SKM-1 (cell line): ENCODE measurements at regions not wholly inside any gene's neighbourhood (a gene's known extent, or its start where the extent isn't known, plus 50 kb on each side); places are given as distances from the start of the nearest gene placed in this dataset.

Source experiments
- DNase-seq: peaks from one replicate; lab custom pipeline; 2025; ENCODE audit not compliant: unreplicated experiment; lab: John Stamatoyannopoulos, UW

DNA sequence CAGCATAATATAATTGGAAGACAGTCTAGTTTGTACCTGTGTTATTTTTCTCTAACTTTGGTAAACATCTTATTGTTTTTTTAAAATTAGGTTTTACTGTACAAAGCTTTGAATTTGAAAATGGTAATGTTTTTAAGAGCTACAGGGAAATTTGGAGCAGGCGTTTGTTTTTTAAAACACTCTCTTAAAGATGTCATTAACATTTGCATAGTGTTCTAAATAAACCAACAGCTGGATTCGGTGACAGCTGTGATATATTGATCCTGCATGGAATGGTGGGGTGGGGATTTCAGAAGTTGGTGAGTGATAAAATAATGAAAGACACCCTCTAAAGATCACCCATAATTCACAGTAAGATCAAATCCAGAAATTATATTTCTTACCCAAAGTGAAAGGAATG lies 97.9 kb upstream of the PRL start:
- no peak for DNase-seq

DNA sequence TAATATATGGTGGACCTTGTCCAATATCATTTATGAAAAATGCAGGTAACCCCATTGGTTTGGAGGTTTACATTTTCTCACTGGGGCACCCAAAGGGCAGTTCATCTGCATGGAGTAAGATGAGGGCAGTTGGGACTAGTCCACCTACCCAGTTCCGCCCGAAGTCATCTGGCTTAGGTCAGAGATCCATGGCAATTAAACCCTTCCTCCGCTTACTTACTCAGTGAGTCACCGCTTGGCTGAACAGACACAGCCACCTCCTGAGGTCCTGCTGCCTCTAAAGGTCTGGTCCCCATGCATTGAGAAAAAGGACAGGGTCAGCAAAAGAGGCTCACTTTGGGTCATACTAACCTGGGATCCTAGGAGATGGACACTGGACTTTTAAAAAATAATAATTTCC lies 102.9 kb upstream of the PRL start:
- DNase-seq, result no peak

DNA sequence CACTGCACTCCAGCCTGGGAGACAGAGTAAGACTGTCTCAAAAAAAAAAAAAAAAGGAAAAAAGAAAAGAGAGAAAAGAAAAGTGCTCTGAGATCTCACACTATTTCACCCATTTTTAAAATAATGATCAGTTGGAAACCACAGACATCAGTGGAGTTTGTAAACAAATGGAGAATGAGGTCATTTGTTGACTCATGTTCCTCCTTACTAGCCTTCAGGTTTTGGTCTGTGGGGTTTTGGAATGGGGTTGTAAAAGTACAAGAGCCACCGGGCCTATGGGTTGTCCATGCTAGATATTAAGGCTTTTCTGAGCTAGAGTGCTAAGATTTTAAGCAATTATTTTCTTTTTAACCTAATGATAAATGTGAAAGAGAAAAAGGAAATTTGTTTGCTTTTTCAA lies 104.4 kb upstream of the PRL start:
- DNase-seq, result no peak

DNA sequence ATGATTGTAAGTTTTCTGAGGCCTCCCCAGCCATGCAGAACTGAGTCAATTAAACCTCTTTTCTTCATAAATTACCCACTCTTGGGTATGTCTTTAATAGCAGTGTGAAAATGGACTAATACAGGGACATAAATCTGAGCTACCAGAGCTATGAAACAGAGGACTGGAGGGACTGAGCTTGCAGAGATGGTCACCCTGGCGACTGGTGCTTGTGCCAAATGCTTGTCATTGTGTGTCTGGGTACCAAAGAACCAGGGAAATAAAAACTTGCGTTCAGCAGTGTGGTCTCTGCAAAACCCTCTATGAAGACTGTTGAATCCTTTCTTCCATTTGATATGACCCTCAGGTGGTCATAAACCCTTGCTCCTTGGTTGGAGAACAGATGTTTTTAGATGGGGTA lies 105.1 kb upstream of the PRL start:
- DNase-seq, result no peak

DNA sequence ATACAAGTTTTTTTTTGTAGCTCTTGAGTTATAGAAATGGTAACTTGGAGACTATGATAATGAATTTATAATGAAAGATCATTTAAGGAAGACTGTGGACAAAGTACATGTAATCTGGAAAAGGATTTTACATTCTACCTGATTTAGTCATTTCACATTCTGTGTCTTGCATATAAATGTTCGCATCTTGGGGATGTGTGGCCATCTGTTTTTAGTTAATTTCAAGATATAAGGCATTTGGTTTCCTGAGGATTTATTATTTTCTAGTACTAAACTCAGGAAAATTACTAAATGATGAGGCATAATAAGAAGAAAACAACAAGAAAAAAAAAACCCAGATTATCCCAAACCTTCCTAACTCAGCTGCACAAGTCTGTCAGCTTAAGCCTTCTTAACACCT lies 112.7 kb upstream of the PRL start:
- no peak for DNase-seq

DNA sequence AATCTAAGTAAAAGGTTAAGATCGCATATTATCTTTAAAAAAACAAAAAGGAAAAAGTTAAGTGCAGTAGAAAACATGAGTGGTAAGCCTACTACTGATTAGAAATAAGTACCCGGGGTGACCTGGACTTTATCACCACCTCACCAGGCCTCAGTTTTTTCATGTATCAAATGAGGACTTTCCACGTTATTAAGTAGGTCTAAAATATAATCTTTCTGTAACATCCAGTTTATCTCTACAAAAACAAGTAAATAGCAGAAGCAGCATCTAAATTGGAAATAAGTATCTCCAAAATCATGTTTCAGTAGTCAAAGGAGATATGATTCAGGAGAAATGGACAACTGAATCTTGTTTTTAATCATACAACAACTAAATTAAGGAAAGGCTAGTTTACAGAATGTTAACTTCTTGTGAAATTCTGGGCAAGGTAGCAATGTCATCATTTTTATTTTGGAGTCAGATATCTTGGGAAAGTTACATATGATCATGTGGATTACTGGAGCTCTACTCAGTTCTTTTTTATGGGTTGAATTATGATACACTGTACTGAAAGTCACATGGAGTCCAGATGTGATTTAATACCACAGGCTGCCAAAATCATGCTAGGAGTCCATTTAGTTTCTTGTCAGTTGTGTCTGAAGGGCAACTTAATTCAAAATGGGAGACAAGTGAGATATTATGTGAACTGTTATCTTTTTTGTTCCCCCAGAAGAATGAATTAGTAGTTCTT lies 114.7 kb upstream of the PRL start:
- DNase-seq, result no peak

DNA sequence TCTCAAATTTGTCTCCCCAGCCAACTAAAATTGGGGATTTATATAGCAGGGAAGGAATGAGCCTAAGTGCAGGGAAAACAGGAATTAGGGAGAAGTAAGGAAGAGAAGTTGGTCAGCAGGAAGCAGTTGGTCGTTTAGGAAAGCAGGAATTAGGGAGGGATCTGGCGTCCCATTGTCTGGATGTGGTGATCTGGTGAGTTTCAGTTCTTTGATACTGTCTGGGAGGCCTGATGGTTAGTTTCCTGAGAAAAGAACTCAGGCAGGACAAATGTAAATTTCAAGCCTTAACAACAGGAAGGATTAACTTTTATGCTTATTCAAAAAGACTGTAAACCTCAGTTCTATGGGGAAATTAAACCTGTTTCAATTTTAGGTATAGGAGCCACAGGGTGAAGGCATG lies 116.2 kb upstream of the PRL start:
- DNase-seq, result no peak

DNA sequence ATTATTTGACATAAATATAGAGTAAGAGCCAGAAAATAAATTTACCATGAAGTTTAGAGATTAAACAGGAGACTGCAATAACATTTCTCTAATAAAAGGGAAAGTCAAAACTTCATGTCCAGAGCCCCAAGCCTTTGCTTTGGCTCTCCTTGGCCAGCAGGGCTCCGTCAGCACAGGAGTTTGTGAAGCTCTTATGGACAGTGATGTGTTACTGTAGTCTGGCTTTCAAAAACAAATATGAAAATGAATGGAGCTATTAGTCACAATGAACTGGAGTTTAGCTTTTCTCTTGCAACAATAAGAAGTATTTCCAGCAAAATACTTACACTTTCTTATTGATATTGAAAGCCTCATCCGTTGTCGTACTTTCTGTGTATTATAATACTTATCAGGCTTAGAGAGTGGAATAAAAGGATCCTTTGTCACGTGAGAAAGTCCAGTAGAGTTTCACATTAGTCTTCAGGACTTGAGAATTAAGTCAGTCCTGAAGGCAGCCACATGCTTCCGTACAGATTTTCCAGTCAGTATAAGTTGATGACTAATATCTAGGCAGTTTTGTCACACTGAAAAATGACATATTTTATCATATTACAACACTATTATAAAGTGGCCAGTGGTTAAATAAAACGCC lies 117.0 kb upstream of the PRL start:
- no peak for DNase-seq

DNA sequence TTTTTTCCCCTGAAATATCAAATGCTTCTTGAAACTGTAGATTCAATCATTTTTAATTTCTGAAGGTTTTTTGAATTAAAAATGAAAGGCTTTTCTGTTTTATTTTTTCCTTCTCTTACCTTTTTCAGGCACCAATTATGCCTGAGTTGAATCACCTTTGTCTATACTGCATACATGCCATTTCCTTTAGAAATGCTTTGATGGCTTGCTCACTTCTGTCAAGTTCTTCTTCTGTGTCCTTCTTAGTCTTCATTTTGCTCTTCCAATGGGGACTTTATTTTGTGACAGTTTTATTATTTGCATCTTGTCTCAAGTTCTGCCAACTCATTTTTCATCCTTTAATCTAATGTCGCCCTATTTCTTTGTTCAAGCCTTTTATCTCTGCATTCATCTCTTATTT lies 121.9 kb upstream of the PRL start:
- no peak for DNase-seq

DNA sequence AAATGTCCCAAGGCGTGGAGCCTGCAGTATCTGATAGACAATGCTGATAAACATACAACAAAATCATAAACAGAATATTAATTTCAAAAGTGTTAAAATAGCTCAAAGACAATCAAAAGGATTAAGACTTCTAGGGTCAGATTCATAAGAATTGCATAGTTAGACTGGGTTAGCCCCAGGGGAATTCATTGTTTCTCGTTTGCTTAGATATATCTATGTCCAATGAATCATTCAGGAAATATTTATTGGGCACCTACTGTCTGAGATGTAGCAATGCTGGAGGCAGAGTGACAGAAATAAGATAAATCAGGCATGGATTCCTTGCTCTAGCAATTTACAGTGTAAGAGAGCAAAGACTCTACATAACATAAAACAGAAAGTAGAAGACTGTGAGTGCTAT lies 124.4 kb upstream of the PRL start:
- DNase-seq, result no peak

DNA sequence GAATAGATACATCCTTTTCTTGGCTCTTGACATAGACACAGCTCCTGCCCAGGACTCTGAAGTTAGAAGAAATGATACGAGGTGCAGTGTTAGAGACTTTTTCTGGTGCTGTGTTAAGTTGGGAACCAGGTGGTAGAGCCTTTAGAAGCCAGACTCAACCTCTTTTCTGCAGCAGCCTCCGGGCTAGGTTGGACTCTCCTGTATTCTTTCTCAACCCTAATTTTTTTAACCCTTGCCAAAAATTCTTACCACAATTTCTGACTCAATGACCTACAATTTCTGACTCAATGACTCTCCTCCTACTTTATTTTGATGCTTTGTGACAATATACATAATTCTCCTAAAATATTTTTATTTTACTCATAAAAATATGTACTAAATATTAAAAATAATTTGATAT lies 127.4 kb upstream of the PRL start:
- DNase-seq, result no peak

DNA sequence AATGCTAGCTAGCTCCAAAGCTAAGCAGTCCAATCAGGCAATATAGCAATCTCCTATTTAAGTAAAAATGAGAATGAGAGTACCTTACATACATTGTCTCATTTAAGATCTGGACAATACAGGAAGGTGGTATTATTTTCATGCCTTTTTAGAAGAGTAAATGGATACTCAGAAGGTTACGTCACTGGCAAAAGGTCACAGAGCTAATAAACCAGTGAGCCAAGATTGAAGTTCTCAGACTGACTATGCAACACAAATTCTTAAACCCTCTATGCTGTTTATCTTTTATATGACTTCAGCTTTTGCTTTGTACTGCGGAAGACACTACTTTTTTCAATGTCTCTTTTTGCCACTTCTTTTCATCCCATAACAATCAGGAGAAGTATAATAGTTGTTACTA lies 135.2 kb upstream of the PRL start:
- no peak for DNase-seq

DNA sequence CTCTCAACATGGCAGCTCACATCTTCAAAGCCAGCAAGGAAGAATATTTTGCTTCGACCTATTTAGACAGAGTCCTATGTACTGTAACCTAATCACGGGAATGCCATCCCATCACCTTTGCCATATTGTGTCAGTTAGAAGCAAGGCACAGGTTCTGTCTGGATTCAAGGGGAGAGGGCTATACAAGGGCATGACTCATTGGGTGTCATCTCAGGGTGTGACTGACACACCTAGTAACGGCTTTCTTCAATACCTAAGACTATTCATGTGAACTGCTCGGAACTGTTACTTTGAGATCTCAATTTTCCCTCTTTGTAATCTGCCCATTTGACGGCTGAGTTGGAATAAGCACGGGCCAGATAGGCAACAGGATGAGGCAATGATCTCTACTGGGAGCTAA lies 135.6 kb upstream of the HDGFL1 start:
- DNase-seq, result no peak

DNA sequence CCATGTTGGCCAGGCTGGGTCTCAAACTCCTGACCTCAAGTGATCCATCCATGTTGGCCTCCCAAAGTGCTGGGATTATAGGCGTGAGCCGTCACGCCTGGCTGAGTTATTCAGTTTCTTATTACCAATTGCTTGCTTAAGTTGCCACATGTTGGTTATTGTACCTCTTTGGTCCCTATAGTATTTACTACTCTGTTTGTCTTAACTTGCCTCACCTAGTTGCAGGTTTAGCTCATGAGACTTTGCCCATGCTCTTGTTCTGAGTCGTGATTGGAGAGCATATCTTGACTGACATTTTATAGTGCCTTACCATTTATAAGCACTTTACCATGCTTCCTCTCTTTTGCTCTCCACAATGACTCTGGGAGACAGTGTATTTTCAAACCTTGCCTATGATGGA lies 134.2 kb upstream of the HDGFL1 start:
- no peak for DNase-seq

DNA sequence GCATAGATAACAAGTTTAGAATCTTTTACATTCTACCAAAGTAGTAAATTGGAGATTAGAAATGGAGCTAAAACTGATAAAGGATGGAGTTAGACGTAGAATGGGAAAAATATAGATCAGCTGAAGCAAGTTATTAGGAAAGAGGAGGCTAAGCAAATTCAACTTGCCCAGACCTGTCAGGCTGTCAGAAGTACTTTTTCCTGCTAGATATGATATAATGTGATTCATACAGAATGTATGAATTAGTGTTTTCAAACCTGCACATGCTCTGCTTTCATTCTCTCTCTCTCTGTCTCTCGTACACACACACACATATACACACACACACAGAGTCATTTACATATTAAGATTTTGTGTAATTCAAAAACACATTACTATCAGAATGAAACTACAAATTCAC lies 133.2 kb upstream of the HDGFL1 start:
- DNase-seq, result no peak

DNA sequence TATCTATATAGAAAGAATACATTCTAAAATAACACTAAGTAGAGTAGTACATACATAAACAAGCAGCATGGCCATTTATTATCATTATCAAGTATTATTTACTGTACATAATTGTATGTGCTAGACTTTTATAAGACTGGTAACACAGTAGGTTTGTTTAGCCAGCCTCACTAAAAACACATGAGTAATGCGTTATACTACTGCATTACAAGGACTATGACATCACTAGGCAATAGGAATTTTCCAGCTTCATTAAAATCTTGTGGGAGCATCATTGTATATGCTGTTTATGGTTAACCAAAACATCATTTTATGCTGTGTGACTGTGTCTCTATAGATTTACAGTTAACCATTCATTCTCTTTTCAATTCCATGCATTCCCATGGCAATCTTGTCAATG lies 131.7 kb upstream of the HDGFL1 start:
- DNase-seq, result no peak

DNA sequence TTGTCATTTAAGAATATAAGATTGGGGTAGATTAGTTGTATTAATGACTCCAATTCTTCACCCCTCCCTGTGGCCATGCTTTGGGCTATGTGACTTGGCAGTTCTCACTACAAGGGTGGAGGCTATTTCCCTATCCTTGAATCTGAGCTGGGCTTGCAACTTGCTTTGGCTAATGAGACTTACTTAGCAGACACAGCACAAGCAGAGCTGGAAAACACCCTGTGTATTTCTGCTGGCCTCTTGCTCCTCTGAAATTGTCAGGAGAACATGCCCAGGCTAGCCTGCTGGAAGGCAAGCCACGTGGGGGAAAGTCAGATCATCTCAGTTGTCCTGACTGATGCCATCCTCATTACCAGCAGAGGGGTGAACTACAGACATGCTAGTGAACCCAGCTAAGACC lies 126.5 kb upstream of the HDGFL1 start:
- DNase-seq, result no peak

DNA sequence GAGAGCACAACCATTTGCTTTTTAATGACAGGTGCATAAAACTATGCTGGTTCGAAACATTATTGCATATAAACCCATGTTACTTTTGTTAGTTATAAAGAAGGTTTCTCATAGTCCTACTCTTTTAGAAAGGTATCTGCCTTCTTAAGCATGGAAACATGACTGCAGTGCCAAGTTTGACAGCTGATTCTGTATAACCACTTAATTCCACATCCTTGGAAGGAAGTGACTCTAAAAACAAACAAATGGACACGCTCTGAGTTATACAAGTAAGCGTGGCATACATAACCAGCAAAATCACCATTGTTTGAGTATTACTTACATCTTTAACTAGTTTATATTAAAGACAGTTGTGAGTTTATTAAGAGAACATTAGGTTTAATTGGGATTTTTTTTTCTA lies 125.0 kb upstream of the HDGFL1 start:
- DNase-seq, result no peak

DNA sequence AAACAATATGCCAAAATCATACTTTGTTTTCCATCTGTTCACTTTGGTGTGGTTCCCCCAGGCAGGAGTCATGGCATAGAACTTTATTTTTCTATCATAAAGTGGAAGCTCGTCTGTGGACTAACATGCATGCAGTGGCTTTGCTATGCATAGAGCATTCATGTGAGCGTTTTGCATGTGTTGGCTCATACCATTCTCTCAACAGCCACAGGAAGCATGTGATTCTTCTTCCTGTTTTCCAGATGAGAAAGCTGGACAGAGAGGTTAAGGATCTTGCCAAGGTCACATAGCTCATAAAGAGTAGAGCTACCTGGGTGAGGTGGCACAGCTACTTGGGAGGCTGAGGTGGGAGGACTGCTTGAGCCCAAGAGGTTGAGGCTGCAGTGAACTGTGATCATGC lies 123.4 kb upstream of the HDGFL1 start:
- no peak for DNase-seq

DNA sequence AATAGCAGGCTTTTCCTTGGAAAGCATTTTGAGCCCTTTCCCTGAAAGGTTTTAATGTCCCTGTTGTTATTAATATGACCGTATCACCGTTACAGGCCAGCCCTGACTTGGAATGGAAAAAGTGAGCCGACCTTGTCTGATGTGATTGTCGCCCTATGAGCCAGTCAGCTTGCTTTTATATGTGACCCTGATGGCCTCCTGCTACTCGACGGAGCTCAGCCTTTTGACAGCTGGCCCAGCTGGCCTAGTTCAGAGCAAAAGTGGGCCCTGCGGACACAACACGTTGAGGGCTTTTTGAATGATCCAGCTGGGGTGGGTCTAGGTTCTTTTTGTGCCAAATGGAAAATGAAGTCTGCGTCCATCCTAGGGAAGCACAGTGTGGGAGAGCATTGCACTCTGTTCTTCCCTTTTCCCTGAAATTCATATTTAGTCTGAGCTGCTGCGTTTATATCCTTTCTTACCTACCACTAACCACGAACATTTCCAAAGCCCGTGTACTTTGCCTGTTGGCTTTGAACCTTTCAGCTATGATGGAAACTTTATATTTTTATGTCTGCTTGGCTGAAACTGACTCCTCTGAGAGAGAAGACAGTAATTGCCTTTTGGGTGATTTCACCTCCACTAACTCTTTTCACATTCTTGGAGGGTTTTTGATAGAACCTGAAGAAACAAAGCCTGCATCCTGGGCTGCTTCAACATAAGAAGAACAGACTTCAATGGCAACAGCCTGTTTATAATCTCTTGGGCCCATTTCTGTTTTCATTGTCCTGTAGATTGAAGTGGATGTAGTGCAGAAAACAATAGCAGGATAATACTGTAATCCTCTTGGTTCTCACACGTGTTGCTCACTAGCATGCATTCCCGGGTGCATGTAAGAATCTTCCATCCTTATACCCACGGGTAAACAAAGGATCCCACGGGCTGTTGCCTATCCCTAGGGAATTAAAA lies 121.8 kb upstream of the HDGFL1 start:
- DNase-seq, result no peak

DNA sequence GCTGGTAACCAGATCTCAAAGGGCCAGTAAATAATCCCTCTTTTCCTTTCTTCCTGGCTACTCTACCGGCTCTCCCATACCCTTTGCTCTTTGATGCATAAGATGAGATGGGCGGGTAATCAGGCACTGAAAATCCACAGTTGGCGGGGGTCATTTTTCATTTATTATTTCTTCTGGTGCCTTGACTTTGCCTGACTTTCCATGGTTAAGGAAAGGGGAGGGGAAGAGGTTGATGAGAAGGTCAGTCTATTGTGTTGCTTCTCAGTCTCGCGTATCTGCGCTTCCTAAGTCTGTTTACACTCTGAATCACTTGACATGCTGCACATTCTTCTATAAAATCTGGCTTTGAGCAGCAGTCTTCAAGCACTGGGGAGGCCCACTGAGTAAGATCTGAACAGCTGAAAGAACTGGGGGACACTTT lies 121.1 kb upstream of the HDGFL1 start:
- no peak for DNase-seq

DNA sequence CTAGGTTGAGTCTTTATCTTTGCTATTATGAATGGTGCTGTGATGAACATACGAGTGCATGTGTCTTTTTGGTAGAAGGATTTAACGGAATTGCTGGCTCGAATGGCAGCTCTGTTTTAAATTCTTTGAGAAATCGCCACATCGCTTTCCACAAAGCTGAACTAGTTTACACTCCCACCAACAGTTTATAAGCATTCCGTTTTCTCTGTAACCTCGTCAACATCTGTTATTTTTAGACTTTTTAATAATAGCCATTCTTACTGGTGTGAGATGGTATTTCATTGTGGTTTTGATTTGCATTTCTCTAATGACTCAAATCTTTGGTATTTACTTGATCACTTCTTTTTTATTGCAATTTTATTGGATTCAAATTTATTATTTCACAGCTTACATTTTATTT lies 117.4 kb upstream of the HDGFL1 start:
- DNase-seq, result no peak
